BJ (cell line): ENCODE measurements at regions not wholly inside any gene's neighbourhood (a gene's known extent, or its start where the extent isn't known, plus 50 kb on each side); places are given as distances from the start of the nearest gene placed in this dataset.

Source experiments
- CTCF ChIA-PET: fragments of 350-600 bp; formaldehyde crosslinking; extraction: SDS; loops from one replicate; lab custom pipeline; 2021; ENCODE audit warnings: antibody characterized with exemption, inconsistent platforms; lab: Yijun Ruan, JAX
- POLR2A ChIA-PET: fragments of 300-600 bp; sonication (Branson Sonifier 250); formaldehyde crosslinking; extraction: SDS; loops from one replicate; lab custom pipeline; 2021; ENCODE audit warnings: antibody characterized with exemption; lab: Charles Lee
- DNase-seq: peaks from one replicate; pipeline ENCODE4 v3.0.0-alpha.2; 2011; ENCODE audit warnings: low read depth
- H3K27me3 ChIP-seq: 2 replicates; pipeline ENCODE4 v1.6.0; 2011; ENCODE audit warnings: low read length; ENCODE audit not compliant: control insufficient read depth, insufficient read depth
- H3K36me3 ChIP-seq: 2 replicates; pipeline ENCODE4 v1.5.1; 2011; ENCODE audit warnings: low read length; ENCODE audit not compliant: control insufficient read depth, insufficient read depth
- H3K4me3 ChIP-seq: 2 replicates; pipeline ENCODE4 v1.5.1; 2011; ENCODE audit warnings: low read depth, mild to moderate bottlenecking, control low read depth, low read length
- TF ChIP-seq, protein P1 (sequence below): IDR thresholded peaks from 2 replicates; pipeline ENCODE4 v1.5.1; 2011; ENCODE audit warnings: low read depth, mild to moderate bottlenecking, control low read depth, inconsistent platforms, low read length, moderate library complexity; ENCODE audit not compliant: insufficient read depth

DNA sequence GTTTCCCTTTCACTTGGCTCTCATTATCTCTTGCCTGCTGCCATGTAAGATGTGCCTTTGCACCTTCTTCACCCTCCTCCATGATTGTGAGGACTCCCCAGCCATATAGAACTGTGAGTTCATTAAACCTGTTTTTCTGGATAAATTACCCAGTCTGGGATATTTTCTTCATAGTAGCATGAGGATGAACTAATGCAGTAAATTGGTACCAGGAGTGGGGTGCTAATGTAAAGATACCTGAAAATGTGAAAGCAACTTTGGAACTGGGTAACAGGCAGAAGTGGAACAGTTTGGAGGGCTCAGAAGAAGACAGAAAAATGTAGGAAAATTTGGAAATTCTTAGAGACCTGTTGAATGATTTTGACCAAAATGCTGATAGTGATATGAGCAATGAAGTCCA lies 487.4 kb downstream of the LMO7 start:
- CTCF ChIA-PET, result no interaction called here
- POLR2A ChIA-PET, result no interaction called here
- Histone ChIP-seq H3K36me3 (no peaks in the 10 kb centered on the region), H3K27me3 (no peaks in the 10 kb centered on the region), H3K4me3 (no peak overlapping the region)
- no peak for DNase-seq
- TF ChIP-seq, protein P1, sequence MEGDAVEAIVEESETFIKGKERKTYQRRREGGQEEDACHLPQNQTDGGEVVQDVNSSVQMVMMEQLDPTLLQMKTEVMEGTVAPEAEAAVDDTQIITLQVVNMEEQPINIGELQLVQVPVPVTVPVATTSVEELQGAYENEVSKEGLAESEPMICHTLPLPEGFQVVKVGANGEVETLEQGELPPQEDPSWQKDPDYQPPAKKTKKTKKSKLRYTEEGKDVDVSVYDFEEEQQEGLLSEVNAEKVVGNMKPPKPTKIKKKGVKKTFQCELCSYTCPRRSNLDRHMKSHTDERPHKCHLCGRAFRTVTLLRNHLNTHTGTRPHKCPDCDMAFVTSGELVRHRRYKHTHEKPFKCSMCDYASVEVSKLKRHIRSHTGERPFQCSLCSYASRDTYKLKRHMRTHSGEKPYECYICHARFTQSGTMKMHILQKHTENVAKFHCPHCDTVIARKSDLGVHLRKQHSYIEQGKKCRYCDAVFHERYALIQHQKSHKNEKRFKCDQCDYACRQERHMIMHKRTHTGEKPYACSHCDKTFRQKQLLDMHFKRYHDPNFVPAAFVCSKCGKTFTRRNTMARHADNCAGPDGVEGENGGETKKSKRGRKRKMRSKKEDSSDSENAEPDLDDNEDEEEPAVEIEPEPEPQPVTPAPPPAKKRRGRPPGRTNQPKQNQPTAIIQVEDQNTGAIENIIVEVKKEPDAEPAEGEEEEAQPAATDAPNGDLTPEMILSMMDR, result no peak

DNA sequence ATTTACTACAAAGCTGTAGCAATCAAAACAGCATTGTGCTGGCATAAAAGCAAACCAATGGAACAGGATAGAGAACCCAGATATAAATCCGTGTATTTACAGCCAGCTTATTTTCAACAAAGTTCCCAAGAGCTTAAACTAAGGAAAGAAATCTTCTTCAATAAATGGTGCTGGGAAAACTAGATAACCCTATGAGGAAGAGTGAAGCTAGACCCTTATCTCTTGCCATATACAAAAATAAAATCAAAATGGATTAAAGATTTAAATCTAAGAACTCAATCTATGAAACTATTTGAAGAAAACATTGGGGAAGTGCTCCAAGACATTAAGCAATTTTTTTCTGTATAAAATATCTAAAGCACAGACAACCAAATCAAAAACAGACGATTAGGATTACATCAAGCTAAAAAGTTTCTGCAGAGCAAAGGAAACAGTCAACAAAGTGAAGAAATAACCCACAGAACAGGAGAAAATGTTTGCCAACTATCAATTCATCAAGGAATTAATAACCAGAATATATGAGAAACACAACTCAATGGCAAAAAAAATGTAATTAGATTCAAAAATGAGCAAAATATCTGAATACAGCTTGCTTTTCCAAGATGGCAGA lies 480.7 kb downstream of the LMO7 start:
- ChIA-PET POLR2A (no interaction called here), CTCF (no interaction called here)

DNA sequence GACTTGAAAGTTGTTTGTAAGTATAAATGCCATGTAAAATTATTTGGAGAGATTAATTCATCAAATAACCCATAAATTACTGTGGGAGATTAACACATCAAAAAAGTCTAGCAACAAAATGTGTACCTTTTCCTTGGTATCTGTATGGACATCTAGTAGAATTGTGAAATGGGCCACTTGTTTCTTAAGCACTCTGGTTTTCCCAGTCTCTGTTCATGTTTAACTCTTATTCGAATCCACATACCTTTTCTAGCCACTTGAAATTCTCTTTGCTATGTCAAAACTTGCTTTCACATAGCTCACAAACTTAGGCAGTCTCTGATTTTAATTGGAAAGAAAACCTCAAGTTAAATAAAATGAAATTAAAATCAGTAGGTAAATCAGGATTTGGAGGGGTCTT lies 470.6 kb downstream of the LMO7 start:
- DNase-seq, result no peak
- POLR2A ChIA-PET, result no interaction called here
- CTCF ChIA-PET, result no interaction called here

More for the DNA sequence above, 480.7 kb downstream of the LMO7 start:
- DNase-seq, result no peak
- Histone ChIP-seq H3K36me3 (no peaks in the 10 kb centered on the region), H3K27me3 (no peaks in the 10 kb centered on the region), H3K4me3 (no peak overlapping the region)
- TF ChIP-seq, protein P1, result no peak

DNA sequence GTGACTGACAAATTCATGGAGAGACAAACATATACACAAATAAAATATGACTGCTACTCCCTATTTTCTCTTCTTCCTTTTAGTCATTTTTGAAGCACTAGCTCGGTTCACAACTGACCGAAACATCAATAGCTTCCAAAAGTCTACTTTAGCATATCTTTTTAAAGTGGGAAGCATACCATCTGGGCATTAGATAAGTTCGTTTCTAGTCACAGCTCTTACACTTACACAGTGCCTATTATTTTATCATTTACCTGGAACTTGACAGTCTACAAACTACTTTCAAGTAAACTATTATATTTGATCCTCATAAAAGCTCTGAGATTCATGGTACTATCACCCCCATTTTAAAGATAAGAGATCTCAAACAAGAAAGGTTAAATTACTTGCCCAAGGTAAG lies 458.5 kb downstream of the LMO7 start:
- no peak for DNase-seq
- ChIA-PET CTCF (no interaction called here), POLR2A (no interaction called here)
- TF ChIP-seq, protein P1, result no peak
- Histone ChIP-seq H3K27me3 (no peaks in the 10 kb centered on the region), H3K4me3 (no peak overlapping the region), H3K36me3 (no peaks in the 10 kb centered on the region)

More for the DNA sequence above, 470.6 kb downstream of the LMO7 start:
- Histone ChIP-seq H3K4me3 (no peak overlapping the region), H3K36me3 (no peaks in the 10 kb centered on the region), H3K27me3 (no peaks in the 10 kb centered on the region)
- TF ChIP-seq, protein P1, result no peak

DNA sequence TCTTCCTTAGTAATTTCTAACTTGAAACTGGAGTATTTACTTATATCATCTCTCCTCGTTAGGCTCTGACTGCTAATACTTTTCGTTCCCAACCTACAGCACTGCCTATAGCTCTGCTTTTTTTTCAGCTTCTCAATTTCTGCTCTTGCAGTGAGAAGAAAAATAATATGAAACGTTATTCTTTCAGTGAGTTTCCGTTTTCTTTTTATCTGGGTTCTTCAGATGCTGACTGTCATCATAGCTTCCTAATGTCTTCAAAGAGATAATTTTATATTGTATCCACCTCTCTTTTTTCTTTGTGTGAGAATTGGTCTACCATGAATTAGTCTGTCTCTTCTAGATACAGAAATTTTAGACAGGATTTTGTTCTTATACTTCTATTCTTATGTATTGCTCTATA lies 454.9 kb downstream of the LMO7 start:
- TF ChIP-seq, protein P1, result no peak
- H3K4me3 ChIP-seq, result no peak overlapping the region
- CTCF ChIA-PET, result no interaction called here
- DNase-seq, result no peak
- no peaks in the 10 kb centered on the region for H3K27me3 ChIP-seq
- POLR2A ChIA-PET, result interaction anchor here (0.6 kb wide), 1 partner anchor 95 kb away, joined by 4 read pairs; no protein-coding TSS in a partner anchor
- H3K36me3 ChIP-seq, result no peaks in the 10 kb centered on the region
